Esophagus (tissue), 2 donors: ENCODE measurements at regions not wholly inside any gene's neighbourhood (a gene's known extent, or its start where the extent isn't known, plus 50 kb on each side); places are given as distances from the start of the nearest gene placed in this dataset.

Experiments
- H3K27ac ChIP-seq, 2 donors: one replicate each; pipeline ENCODE4 v1.5.1; 2013; ENCODE audit warnings: low read depth in 2 of 2, mild to moderate bottlenecking in 2 of 2, inconsistent platforms in 1 of 2, low read length in 1 of 2, moderate library complexity in 1 of 2
- H3K27me3 ChIP-seq, 2 donors: one replicate each; pipeline ENCODE4 v1.6.1; 2013; ENCODE audit warnings: low read length in 2 of 2, control low read depth in 1 of 2, mild to moderate bottlenecking in 1 of 2; ENCODE audit not compliant: insufficient read depth in 2 of 2, control insufficient read depth in 1 of 2
- H3K36me3 ChIP-seq, 2 donors: one replicate each; pipeline ENCODE4 v1.6.1; 2013; ENCODE audit warnings: low read length in 1 of 2; ENCODE audit not compliant: control insufficient read depth in 2 of 2, insufficient read depth in 2 of 2
- H3K4me1 ChIP-seq, 2 donors: one replicate each; pipeline ENCODE4 v1.6.1; 2013; ENCODE audit warnings: low read length in 1 of 2; ENCODE audit not compliant: control insufficient read depth in 2 of 2, insufficient read depth in 2 of 2
- H3K4me3 ChIP-seq, 2 donors: one replicate each; pipeline ENCODE4 v1.5.1; 2013; ENCODE audit warnings: low read length in 2 of 2, mild to moderate bottlenecking in 2 of 2, low read depth in 1 of 2, moderate library complexity in 1 of 2
- H3K9me3 ChIP-seq, 2 donors: one replicate each; pipeline ENCODE4 v1.6.1; 2013; ENCODE audit warnings: mild to moderate bottlenecking in 2 of 2, low read depth in 1 of 2, low read length in 1 of 2, moderate library complexity in 1 of 2; ENCODE audit not compliant: control insufficient read depth in 2 of 2, insufficient read depth in 1 of 2
- WGBS, 2 donors: extraction: QIAGEN DNeasy Blood & Tissue Kit; methylation state at CpG; one replicate each; pipeline ENCODE4 v1.1.7; 2013; 5-methylcytosine and 5-hydroxymethylcytosine counted together
- donor health status: healthy with polysubstance abuse.
- donor health status: Bipolar disorder and iron deficiency.

GRCh38 chr4:166284221-166284620 lies 411.2 kb downstream of the TLL1 start:
- no peak overlapping the region for H3K27ac ChIP-seq
- no peaks in the 10 kb centered on the region for H3K27me3 ChIP-seq
- H3K9me3 ChIP-seq: no peaks in the 10 kb centered on the region
- H3K4me3 ChIP-seq: no peak overlapping the region
- no peaks in the 10 kb centered on the region for H3K36me3 ChIP-seq
- no peaks in the 10 kb centered on the region for H3K4me1 ChIP-seq

GRCh38 chr4:166290426-166290825 lies 417.4 kb downstream of the TLL1 start:
- no peak overlapping the region for H3K27ac ChIP-seq
- WGBS, 2 donors: 36 to 51% methylated on average over 4 of the region's 4 CpGs
- H3K36me3 ChIP-seq: no peaks in the 10 kb centered on the region
- H3K4me1 ChIP-seq: no peaks in the 10 kb centered on the region
- no peaks in the 10 kb centered on the region for H3K27me3 ChIP-seq
- no peak overlapping the region for H3K4me3 ChIP-seq
- H3K9me3 ChIP-seq: no peaks in the 10 kb centered on the region

- no peak overlapping the region for H3K4me3 ChIP-seq
- no peaks in the 10 kb centered on the region for H3K4me1 ChIP-seq
- H3K36me3 ChIP-seq: no peaks in the 10 kb centered on the region
- no peaks in the 10 kb centered on the region for H3K9me3 ChIP-seq
- H3K27me3 ChIP-seq: no peaks in the 10 kb centered on the region
- no peak overlapping the region for H3K27ac ChIP-seq
- 38 to 46% methylated on average over 2 of the region's 2 CpGs for WGBS, 2 donors
Measured at GRCh38 chr4:166293556-166293955, 420.5 kb downstream of the TLL1 start.

GRCh38 chr4:166301266-166301665 lies 428.2 kb downstream of the TLL1 start:
- Histone ChIP-seq H3K27ac (no peak overlapping the region), H3K4me1 (no peaks in the 10 kb centered on the region), H3K36me3 (no peaks in the 10 kb centered on the region), H3K27me3 (no peaks in the 10 kb centered on the region), H3K4me3 (no peak overlapping the region), H3K9me3 (no peaks in the 10 kb centered on the region)
- WGBS, 2 donors: 92 to 94% methylated on average over 6 of the region's 6 CpGs

- no peaks in the 10 kb centered on the region for H3K4me1 ChIP-seq
- WGBS, 2 donors: 40 to 54% methylated on average over 4 of the region's 4 CpGs
- H3K27me3 ChIP-seq: no peaks in the 10 kb centered on the region
- H3K9me3 ChIP-seq: no peaks in the 10 kb centered on the region
- H3K36me3 ChIP-seq: no peaks in the 10 kb centered on the region
- H3K27ac ChIP-seq: no peak overlapping the region
- no peak overlapping the region for H3K4me3 ChIP-seq
Measured at GRCh38 chr4:166308647-166309046, 435.6 kb downstream of the TLL1 start.

GRCh38 chr4:166309286-166309685 lies 436.2 kb downstream of the TLL1 start:
- Histone ChIP-seq H3K27ac (no peak overlapping the region), H3K9me3 (no peaks in the 10 kb centered on the region), H3K4me1 (no peaks in the 10 kb centered on the region), H3K27me3 (no peaks in the 10 kb centered on the region), H3K36me3 (no peaks in the 10 kb centered on the region), H3K4me3 (no peak overlapping the region)
- 76 to 77% methylated on average over 3 of the region's 3 CpGs for WGBS, 2 donors

GRCh38 chr4:166311169-166311568 lies 438.1 kb downstream of the TLL1 start:
- Histone ChIP-seq H3K9me3 (no peaks in the 10 kb centered on the region), H3K36me3 (no peaks in the 10 kb centered on the region), H3K27me3 (no peaks in the 10 kb centered on the region), H3K27ac (no peak overlapping the region), H3K4me1 (no peaks in the 10 kb centered on the region), H3K4me3 (no peak overlapping the region)
- 34 to 42% methylated on average over 2 of the region's 2 CpGs for WGBS, 2 donors

- Histone ChIP-seq H3K9me3 (no peaks in the 10 kb centered on the region), H3K4me3 (no peak overlapping the region), H3K27ac (no peak overlapping the region), H3K27me3 (no peaks in the 10 kb centered on the region), H3K4me1 (no peaks in the 10 kb centered on the region), H3K36me3 (no peaks in the 10 kb centered on the region)
Measured at GRCh38 chr4:166312166-166312565, 439.1 kb downstream of the TLL1 start.

- WGBS, 2 donors: 65 to 71% methylated on average over 1 of the region's 1 CpG
- Histone ChIP-seq H3K4me3 (no peak overlapping the region), H3K4me1 (no peaks in the 10 kb centered on the region), H3K27me3 (no peaks in the 10 kb centered on the region), H3K9me3 (no peaks in the 10 kb centered on the region), H3K36me3 (no peaks in the 10 kb centered on the region), H3K27ac (no peak overlapping the region)
Measured at GRCh38 chr4:166314902-166315301, 441.9 kb downstream of the TLL1 start.

GRCh38 chr4:166315721-166316467 lies 442.9 kb downstream of the TLL1 start:
- Histone ChIP-seq H3K4me3 (no peak overlapping the region), H3K36me3 (no peaks in the 10 kb centered on the region), H3K9me3 (no peaks in the 10 kb centered on the region), H3K27ac (no peak overlapping the region), H3K27me3 (no peaks in the 10 kb centered on the region), H3K4me1 (no peaks in the 10 kb centered on the region)
- 88 to 91% methylated on average over 11 of the region's 11 CpGs for WGBS, 2 donors
